GM12878 (cell line): ENCODE measurements at regions not wholly inside any gene's neighbourhood (a gene's known extent, or its start where the extent isn't known, plus 50 kb on each side); places are given as distances from the start of the nearest gene placed in this dataset.

Experiments
- ATAC-seq: fragments of 200-7000 bp; cut with Tn5 transposase; 3 replicates; pipeline ENCODE4 v1.9.1; 2020; ENCODE audit warnings: mild to moderate bottlenecking, moderate library complexity
- BruUV-seq: library from RNA; stranded (reverse); fragments of 400-500 nt; replicated peaks from 2 replicates; lab custom pipeline; 2021; lab: Mats Ljungman, UMichigan
- CTCF ChIA-PET: fragments of 300-600 bp; sonication (Branson Sonifier 250); formaldehyde crosslinking; extraction: SDS; loops from one replicate; lab custom pipeline; 2021; ENCODE audit warnings: inconsistent platforms; lab: Yijun Ruan, JAX
- POLR2A ChIA-PET: fragments of 350-600 bp; formaldehyde crosslinking; extraction: SDS; loops from one replicate; lab custom pipeline; 2021; ENCODE audit warnings: inconsistent platforms; lab: Charles Lee
- RAD21 ChIA-PET: fragments of 300-600 bp; sonication (Branson Sonifier 250); formaldehyde crosslinking; loops from one replicate; lab custom pipeline; 2023; ENCODE audit warnings: antibody characterized with exemption; ENCODE audit not compliant: unreplicated experiment; lab: Charles Lee
- SMC1A ChIA-PET: fragments of 300-600 bp; sonication (Branson Sonifier 250); formaldehyde crosslinking; loops from one replicate; lab custom pipeline; 2023; ENCODE audit not compliant: unreplicated experiment, uncharacterized antibody; lab: Charles Lee
- DNase-seq: peaks from one replicate; pipeline ENCODE4 v3.0.0-alpha.2; 2011; ENCODE audit warnings: low read depth, low spot score
- FAIRE-seq: peaks from 3 replicates; lab custom pipeline; 2011; peaks lifted over from hg19 to GRCh38; lab: Jason Lieb, UNC
- H2AFZ ChIP-seq: 2 replicates; pipeline ENCODE4 v1.6.0; 2011; ENCODE audit warnings: low read depth, low read length, control low read depth; ENCODE audit not compliant: control insufficient read depth
- H3K27ac ChIP-seq: 2 replicates; pipeline ENCODE4 v1.5.1; 2011; ENCODE audit warnings: control low read depth; ENCODE audit not compliant: control insufficient read depth, insufficient read depth
- H3K27me3 ChIP-seq, 2 experiments: replicated peaks in 1 of 2; 2 replicates each; pipeline versions ENCODE4 v1.6.0 to v1.6.1; 2011; ENCODE audit warnings: low read length in 1 of 2; ENCODE audit not compliant: control insufficient read depth in 2 of 2, insufficient read depth in 2 of 2
- H3K36me3 ChIP-seq, 2 experiments: 2 replicates each; pipeline ENCODE4 v1.5.1; 2011; ENCODE audit warnings: low read length in 1 of 2; ENCODE audit not compliant: control insufficient read depth in 2 of 2, insufficient read depth in 2 of 2
- H3K4me1 ChIP-seq: 2 replicates; pipeline ENCODE4 v1.6.1; 2011; ENCODE audit warnings: mild to moderate bottlenecking, low read length, moderate library complexity, mixed read lengths; ENCODE audit not compliant: control insufficient read depth, insufficient read depth
- H3K4me2 ChIP-seq: 2 replicates; pipeline ENCODE4 v1.6.0; 2011; ENCODE audit warnings: control low read depth; ENCODE audit not compliant: control insufficient read depth, insufficient read depth
- H3K4me3 ChIP-seq: fragments of 200-600 bp; sonication (generic); 2 replicates; pipeline ENCODE4 v1.5.1; 2016
- H3K79me2 ChIP-seq: 2 replicates; pipeline ENCODE4 v1.6.0; 2011; ENCODE audit warnings: low read length; ENCODE audit not compliant: control insufficient read depth, insufficient read depth
- H3K9ac ChIP-seq: 2 replicates; pipeline ENCODE4 v1.8.0; 2011; ENCODE audit warnings: low read length, control low read depth, mixed read lengths; ENCODE audit not compliant: control insufficient read depth, insufficient read depth
- H3K9me3 ChIP-seq: replicated peaks from 3 replicates; pipeline ENCODE4 v1.5.1; 2011; ENCODE audit warnings: mild to moderate bottlenecking, low read length; ENCODE audit not compliant: control insufficient read depth, insufficient read depth
- H4K20me1 ChIP-seq: 2 replicates; pipeline ENCODE4 v1.6.0; 2011; ENCODE audit not compliant: control insufficient read depth, insufficient read depth
- CBX3 ChIP-seq: fragments of 200-600 bp; sonication (generic); IDR thresholded peaks from 2 replicates; pipeline ENCODE4 v1.6.1; 2016; ENCODE audit warnings: low read depth, borderline replicate concordance
- ESRRA ChIP-seq: IDR thresholded peaks from 2 replicates; pipeline ENCODE4 v1.6.1; 2012; ENCODE audit warnings: mild to moderate bottlenecking, low read length, improper control_type of control experiment
- MEF2A ChIP-seq: IDR thresholded peaks from 2 replicates; pipeline ENCODE4 v1.6.1; 2011; ENCODE audit warnings: low read depth, mild to moderate bottlenecking, low read length, moderate library complexity; ENCODE audit not compliant: insufficient read depth
- NR2C2 ChIP-seq: IDR thresholded peaks from 2 replicates; pipeline ENCODE4 v1.6.1; 2011; ENCODE audit warnings: borderline replicate concordance, low read depth; ENCODE audit not compliant: control insufficient read depth, insufficient read length
- SMARCA5 ChIP-seq: fragments of 450-650 bp; IDR thresholded peaks from 2 replicates; pipeline ENCODE4 v1.6.1; 2017; ENCODE audit warnings: mild to moderate bottlenecking
- TBL1XR1 ChIP-seq: IDR thresholded peaks from 2 replicates; pipeline ENCODE4 v1.6.1; 2012; ENCODE audit warnings: low read depth, low read length, improper control_type of control experiment
- YBX1 ChIP-seq: fragments of 450-650 bp; IDR thresholded peaks from 2 replicates; pipeline ENCODE4 v1.6.1; 2016; ENCODE audit warnings: antibody characterized with exemption
- ZNF207 ChIP-seq: fragments of 450-650 bp; IDR thresholded peaks from 2 replicates; pipeline ENCODE4 v1.6.1; 2014; ENCODE audit warnings: antibody characterized with exemption, mild to moderate bottlenecking, borderline replicate concordance
- ZNF622 ChIP-seq: fragments of 450-650 bp; IDR thresholded peaks from 2 replicates; pipeline ENCODE4 v1.6.1; 2017; ENCODE audit warnings: mild to moderate bottlenecking, inconsistent platforms
- WGBS: methylation state at CpG from one replicate; pipeline ENCODE4 v1.1.6; 2016; ENCODE audit warnings: low lambda C conversion rate; ENCODE audit not compliant: insufficient replicate concordance, insufficient coverage; ENCODE audit errors: missing lambda C conversion rate; 5-methylcytosine and 5-hydroxymethylcytosine counted together
- in situ Hi-C: fragments of 300-500 bp; cut with MboI; formaldehyde crosslinking; loops from 9 replicates; pipeline ENCODE4 v1.14.3; 2018; ENCODE audit warnings: mixed read lengths
- intact Hi-C: fragments of 100-400 bp; cut with micrococcal nuclease; formaldehyde crosslinking; loops from one replicate; pipeline ENCODE4 v1.14.2; 2022; ENCODE audit not compliant: unreplicated experiment
- TF ChIP-seq, protein P1 (sequence below), 3 experiments: IDR thresholded peaks in 2 of 3; conservative IDR thresholded peaks in 1 of 3; 2 replicates each; pipeline ENCODE4 v1.5.1; 2011; ENCODE audit warnings: low read depth in 3 of 3, low read length in 3 of 3, mild to moderate bottlenecking in 3 of 3, control low read depth in 2 of 3, moderate library complexity in 2 of 3, inconsistent platforms in 1 of 3, mixed read lengths in 1 of 3; ENCODE audit not compliant: control insufficient read depth in 2 of 3, insufficient read depth in 1 of 3; ENCODE audit errors: extremely low read depth in 1 of 3
- TF ChIP-seq, protein P2 (sequence below): fragments of 450-650 bp; formaldehyde crosslinking; IDR thresholded peaks from 2 replicates; pipeline ENCODE4 v1.4.0; 2020; ENCODE audit warnings: mild to moderate bottlenecking, moderate library complexity
- TF ChIP-seq, protein P3 (sequence below): IDR thresholded peaks from 2 replicates; pipeline ENCODE4 v1.6.1; 2012; ENCODE audit warnings: improper control_type of control experiment, low read depth, low read length; ENCODE audit not compliant: insufficient replicate concordance

DNA sequence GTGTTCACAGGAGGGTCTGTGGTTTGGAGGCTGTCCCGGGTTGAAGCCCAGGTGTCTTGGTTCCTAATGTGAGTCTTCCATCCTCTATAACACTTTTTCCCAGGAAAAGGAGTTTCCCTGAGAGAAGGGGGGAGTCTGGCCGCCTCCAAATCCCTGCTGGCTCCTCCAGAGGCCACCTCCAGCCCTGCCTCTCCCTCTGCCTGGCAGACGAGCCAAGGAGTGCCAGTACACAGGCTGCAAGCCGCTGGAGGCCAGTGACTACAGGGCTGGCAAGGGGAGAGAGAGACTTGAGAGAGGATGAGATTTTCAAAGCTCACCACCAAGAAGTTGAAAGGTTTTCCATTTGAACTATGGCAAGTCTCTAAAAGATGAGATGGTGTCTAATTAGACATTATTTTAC is 154.2 kb upstream of the ID2 start (continued):
- TF ChIP-seq TBL1XR1: no peak
- TF ChIP-seq, protein P1, sequence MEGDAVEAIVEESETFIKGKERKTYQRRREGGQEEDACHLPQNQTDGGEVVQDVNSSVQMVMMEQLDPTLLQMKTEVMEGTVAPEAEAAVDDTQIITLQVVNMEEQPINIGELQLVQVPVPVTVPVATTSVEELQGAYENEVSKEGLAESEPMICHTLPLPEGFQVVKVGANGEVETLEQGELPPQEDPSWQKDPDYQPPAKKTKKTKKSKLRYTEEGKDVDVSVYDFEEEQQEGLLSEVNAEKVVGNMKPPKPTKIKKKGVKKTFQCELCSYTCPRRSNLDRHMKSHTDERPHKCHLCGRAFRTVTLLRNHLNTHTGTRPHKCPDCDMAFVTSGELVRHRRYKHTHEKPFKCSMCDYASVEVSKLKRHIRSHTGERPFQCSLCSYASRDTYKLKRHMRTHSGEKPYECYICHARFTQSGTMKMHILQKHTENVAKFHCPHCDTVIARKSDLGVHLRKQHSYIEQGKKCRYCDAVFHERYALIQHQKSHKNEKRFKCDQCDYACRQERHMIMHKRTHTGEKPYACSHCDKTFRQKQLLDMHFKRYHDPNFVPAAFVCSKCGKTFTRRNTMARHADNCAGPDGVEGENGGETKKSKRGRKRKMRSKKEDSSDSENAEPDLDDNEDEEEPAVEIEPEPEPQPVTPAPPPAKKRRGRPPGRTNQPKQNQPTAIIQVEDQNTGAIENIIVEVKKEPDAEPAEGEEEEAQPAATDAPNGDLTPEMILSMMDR (IDR thresholded peaks at IDR 0.05 in 2 of 3, conservative IDR thresholded peaks at IDR 0.05 in 1 of 3; ENCODE audit: control insufficient read depth in 2 of 3, extremely low read depth in 1 of 3, insufficient read depth in 1 of 3, low read depth in 3 of 3, low read length in 3 of 3): no peak
- TF ChIP-seq, protein P2, sequence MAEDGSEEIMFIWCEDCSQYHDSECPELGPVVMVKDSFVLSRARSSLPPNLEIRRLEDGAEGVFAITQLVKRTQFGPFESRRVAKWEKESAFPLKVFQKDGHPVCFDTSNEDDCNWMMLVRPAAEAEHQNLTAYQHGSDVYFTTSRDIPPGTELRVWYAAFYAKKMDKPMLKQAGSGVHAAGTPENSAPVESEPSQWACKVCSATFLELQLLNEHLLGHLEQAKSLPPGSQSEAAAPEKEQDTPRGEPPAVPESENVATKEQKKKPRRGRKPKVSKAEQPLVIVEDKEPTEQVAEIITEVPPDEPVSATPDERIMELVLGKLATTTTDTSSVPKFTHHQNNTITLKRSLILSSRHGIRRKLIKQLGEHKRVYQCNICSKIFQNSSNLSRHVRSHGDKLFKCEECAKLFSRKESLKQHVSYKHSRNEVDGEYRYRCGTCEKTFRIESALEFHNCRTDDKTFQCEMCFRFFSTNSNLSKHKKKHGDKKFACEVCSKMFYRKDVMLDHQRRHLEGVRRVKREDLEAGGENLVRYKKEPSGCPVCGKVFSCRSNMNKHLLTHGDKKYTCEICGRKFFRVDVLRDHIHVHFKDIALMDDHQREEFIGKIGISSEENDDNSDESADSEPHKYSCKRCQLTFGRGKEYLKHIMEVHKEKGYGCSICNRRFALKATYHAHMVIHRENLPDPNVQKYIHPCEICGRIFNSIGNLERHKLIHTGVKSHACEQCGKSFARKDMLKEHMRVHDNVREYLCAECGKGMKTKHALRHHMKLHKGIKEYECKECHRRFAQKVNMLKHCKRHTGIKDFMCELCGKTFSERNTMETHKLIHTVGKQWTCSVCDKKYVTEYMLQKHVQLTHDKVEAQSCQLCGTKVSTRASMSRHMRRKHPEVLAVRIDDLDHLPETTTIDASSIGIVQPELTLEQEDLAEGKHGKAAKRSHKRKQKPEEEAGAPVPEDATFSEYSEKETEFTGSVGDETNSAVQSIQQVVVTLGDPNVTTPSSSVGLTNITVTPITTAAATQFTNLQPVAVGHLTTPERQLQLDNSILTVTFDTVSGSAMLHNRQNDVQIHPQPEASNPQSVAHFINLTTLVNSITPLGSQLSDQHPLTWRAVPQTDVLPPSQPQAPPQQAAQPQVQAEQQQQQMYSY: no peak
- no peak for TF ChIP-seq ZNF207

DNA sequence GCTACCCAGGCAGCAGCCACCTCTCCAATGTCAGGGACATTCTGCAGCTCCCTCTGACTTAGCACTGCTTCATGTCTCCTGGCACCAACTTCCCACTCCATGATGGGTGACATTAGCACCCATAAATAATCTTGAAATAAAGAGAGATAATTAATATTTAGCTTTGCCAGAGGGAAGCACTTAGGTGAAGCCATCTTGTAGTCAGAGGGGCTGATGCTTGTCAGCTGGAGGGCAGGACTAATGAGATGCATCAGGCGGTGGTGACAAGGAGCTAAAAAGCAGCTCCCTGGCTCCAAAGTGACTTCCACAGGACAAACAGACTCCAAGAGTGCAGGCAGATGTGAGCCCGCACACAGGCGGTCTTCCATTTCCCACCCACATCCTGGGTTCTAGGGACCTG is 153.0 kb upstream of the ID2 start:
- no peak for FAIRE-seq
- POLR2A ChIA-PET: interaction anchor here (1.0 to 6.2 kb wide), 4 partner anchors 9 to 153 kb away, joined by 3 to 42 read pairs (median 6); partner anchors contain the start of gene ID2
- Histone ChIP-seq H2AFZ (no peak overlapping the region), H3K27me3 (no peaks in the 10 kb centered on the region), H3K9ac (no peak overlapping the region), H3K36me3 (no peaks in the 10 kb centered on the region), H3K27ac (no peak overlapping the region), H4K20me1 (no peaks in the 10 kb centered on the region), H3K79me2 (no peaks in the 10 kb centered on the region), H3K4me1 (peaks cover 36% of the 10 kb centered on the region), H3K4me2 (no peak overlapping the region), H3K9me3 (peaks cover 11% of the 10 kb centered on the region; the same call in 2 of the 3 replicates), H3K4me3 (no peak overlapping the region)
- intact Hi-C loops (loop anchor here (5.0 kb wide), 4 partner anchors 42 to 233 kb away; no protein-coding TSS in a partner anchor), in situ Hi-C loops (loop anchor here (5.0 kb wide), 1 partner anchor 158 kb away; no protein-coding TSS in a partner anchor)
- SMC1A ChIA-PET: interaction anchor here (0.9 to 17.9 kb wide), 2 partner anchors 10 to 11 kb away, joined by 3 to 284 read pairs; no protein-coding TSS in a partner anchor
- no TSS peak for BruUV-seq
- RAD21 ChIA-PET: interaction anchor here (0.8 to 17.7 kb wide), 4 partner anchors 9 to 228 kb away, joined by 3 to 322 read pairs (median 4); no protein-coding TSS in a partner anchor
- CTCF ChIA-PET: interaction anchor here (0.6 to 3.1 kb wide), 3 partner anchors 10 to 433 kb away, joined by 3 to 10 read pairs (median 3); no protein-coding TSS in a partner anchor
- no peak for ATAC-seq
- 100% methylated on average over 3 of the region's 3 CpGs for WGBS
- no peak for DNase-seq
- TF ChIP-seq ESRRA (no peak), NR2C2 (no peak), MEF2A (no peak), SMARCA5 (no peak), CBX3 (no peak), YBX1 (no peak), ZNF622 (no peak)
- TF ChIP-seq, protein P3, sequence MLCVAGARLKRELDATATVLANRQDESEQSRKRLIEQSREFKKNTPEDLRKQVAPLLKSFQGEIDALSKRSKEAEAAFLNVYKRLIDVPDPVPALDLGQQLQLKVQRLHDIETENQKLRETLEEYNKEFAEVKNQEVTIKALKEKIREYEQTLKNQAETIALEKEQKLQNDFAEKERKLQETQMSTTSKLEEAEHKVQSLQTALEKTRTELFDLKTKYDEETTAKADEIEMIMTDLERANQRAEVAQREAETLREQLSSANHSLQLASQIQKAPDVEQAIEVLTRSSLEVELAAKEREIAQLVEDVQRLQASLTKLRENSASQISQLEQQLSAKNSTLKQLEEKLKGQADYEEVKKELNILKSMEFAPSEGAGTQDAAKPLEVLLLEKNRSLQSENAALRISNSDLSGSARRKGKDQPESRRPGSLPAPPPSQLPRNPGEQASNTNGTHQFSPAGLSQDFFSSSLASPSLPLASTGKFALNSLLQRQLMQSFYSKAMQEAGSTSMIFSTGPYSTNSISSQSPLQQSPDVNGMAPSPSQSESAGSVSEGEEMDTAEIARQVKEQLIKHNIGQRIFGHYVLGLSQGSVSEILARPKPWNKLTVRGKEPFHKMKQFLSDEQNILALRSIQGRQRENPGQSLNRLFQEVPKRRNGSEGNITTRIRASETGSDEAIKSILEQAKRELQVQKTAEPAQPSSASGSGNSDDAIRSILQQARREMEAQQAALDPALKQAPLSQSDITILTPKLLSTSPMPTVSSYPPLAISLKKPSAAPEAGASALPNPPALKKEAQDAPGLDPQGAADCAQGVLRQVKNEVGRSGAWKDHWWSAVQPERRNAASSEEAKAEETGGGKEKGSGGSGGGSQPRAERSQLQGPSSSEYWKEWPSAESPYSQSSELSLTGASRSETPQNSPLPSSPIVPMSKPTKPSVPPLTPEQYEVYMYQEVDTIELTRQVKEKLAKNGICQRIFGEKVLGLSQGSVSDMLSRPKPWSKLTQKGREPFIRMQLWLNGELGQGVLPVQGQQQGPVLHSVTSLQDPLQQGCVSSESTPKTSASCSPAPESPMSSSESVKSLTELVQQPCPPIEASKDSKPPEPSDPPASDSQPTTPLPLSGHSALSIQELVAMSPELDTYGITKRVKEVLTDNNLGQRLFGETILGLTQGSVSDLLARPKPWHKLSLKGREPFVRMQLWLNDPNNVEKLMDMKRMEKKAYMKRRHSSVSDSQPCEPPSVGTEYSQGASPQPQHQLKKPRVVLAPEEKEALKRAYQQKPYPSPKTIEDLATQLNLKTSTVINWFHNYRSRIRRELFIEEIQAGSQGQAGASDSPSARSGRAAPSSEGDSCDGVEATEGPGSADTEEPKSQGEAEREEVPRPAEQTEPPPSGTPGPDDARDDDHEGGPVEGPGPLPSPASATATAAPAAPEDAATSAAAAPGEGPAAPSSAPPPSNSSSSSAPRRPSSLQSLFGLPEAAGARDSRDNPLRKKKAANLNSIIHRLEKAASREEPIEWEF: no peak
